GM19239 (cell line): ENCODE measurements at regions not wholly inside any gene's neighbourhood (a gene's known extent, or its start where the extent isn't known, plus 50 kb on each side); places are given as distances from the start of the nearest gene placed in this dataset.

Source experiments
- DNase-seq: peaks from one replicate; pipeline ENCODE4 v3.0.0; 2011; ENCODE audit warnings: low spot score; ENCODE audit not compliant: insufficient read length
- FAIRE-seq: peaks from 2 replicates; lab custom pipeline; 2011; peaks lifted over from hg19 to GRCh38; lab: Jason Lieb, UNC

DNA sequence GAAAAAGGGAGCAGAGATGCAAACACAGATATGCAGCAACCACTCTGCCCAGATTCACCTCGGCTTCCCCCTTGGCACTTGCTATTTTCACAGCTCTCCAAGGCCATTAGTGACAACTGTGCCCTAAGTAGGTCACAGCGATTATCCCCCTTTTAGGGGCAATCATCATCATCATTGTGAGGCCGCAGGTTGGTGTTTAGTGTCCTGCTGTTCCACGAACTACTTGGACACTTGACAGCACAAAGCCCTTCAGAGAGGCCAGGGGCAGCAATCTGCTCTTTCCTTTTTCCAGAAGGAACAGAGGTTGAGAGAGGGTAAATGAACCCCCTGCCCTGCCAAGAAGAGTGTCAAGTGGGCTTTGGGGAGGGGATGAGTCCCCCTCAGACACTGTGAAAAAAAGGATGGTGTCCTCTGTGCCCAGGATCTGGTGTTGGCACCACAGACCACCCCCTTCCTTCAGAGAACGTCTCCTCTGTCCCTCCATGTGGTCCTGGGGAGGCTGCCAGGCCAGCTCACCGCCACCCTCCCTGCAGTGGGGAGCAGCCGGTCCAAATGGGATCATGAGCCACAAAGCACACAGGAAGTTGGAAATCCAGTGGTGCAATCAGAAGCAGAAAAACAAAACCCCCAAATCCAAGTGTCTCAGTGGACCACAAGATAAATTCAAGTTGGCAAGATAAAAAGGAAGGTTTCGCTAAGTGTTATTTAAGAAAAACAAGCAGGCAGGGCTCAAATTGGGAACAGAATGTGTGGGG, 78.4 kb upstream of the MED9 start:
- no peak for FAIRE-seq

GRCh38 chr17:17398943-17399926, 77.6 kb upstream of the MED9 start:
- DNase-seq, result no peak
- FAIRE-seq, result no peak

More for the DNA sequence above, 78.4 kb upstream of the MED9 start:
- DNase-seq, result no peak

- no peak for FAIRE-seq
- DNase-seq, result no peak
Measured at GRCh38 chr17:17400070-17400469, 76.7 kb upstream of the MED9 start.

- FAIRE-seq (no peak), DNase-seq (no peak)
Measured at GRCh38 chr17:17400566-17401184, 76.1 kb upstream of the MED9 start.

- FAIRE-seq, result no peak
- DNase-seq, result no peak
Measured at GRCh38 chr17:17401271-17401781, 75.5 kb upstream of the MED9 start.

- DNase-seq (no peak), FAIRE-seq (no peak)
Measured at GRCh38 chr17:17402558-17402957, 74.2 kb upstream of the MED9 start.

GRCh38 chr17:17403065-17403464, 73.7 kb upstream of the MED9 start:
- DNase-seq (no peak), FAIRE-seq (no peak)

DNA sequence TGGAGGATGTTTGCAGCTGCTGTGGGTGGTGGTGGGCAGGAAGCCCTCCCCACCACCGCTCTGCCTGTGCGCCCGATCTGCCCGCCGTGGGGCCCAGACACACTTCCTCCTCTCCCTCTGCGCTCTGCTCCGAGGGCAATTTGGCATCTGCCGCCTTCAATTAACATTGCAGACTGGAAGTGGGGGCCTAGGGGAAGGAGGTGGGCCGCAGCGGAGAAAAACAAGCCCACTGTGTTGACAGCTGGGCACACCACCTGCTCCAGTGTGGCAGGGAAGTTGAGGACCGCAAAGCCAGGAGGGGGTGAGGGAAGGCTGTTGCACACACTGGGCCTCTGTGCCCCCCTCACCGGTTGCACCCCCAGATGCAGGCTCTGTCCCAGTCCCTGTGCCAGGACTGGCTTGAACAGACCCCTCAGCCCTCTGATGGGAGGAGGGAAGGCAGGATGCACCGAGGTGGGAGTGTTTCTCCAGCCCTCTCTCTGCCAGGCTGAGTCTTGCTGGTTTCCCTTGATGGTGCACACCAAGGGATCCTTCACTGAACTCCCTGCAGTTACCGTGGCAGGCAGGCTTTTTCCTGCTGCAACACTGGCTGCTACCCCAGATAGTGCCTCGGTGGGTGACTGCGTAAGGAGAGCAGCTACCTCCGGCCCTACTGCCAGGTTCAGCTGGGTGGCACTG, 72.8 kb upstream of the MED9 start:
- no peak for FAIRE-seq
- no peak for DNase-seq

GRCh38 chr17:17405673-17406072, 71.1 kb upstream of the MED9 start:
- DNase-seq (no peak), FAIRE-seq (no peak)

DNA sequence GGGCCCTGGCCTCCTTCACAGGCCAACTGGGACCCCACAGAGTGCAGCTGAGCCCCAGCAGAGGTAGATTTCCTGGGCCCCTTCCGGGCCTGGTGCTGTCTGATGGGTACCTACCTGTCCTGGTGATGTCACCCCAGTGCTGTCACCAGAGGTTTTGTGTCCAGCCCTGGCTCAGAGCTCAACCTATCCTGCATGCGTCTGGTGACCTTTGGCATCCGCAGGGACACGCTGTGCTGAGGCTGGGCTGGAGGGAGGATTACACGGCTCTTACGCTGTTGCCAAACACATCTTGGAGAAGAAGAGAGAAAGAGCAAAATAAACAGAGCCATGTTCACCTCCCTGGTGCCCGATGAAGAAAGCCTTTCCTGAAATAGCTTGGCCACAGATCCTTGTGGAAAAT, 70.6 kb upstream of the MED9 start:
- DNase-seq (no peak), FAIRE-seq (no peak)

- FAIRE-seq, result no peak
- DNase-seq, result no peak
Measured at GRCh38 chr17:17408236-17408794, 68.5 kb upstream of the MED9 start.

DNA sequence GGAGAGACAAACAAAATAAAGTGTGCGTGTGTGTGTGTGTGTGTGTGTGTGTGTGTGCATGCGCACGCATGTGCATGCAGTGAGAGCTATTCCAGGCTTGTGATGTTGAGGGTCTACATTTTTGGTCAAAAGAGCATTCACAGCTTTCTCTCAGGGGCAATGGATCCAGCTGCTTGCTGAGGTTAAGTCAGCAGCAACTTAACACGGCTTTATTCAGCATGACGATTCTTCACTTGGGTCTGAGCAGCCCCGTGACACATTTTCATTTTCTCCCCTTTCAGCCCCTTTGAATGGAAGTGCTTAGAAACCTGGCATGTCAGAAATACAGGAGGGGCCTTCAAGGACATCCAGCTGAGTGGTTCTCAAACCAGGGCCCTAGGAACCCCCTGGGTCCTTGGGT, 66.4 kb upstream of the MED9 start:
- FAIRE-seq, result no peak
- DNase-seq, result no peak

GRCh38 chr17:17411692-17412091, 65.1 kb upstream of the MED9 start:
- no peak for FAIRE-seq

GRCh38 chr17:17412326-17412725, 64.5 kb upstream of the MED9 start:
- DNase-seq, result no peak
- FAIRE-seq, result no peak

More at GRCh38 chr17:17411692-17412091, 65.1 kb upstream of the MED9 start:
- no peak for DNase-seq

GRCh38 chr17:17413215-17413792, 63.5 kb upstream of the MED9 start:
- no peak for DNase-seq
- no peak for FAIRE-seq

GRCh38 chr17:17413821-17414220, 63.0 kb upstream of the MED9 start:
- DNase-seq (no peak), FAIRE-seq (no peak)

- DNase-seq, result no peak
- FAIRE-seq, result no peak
Measured at GRCh38 chr17:17414341-17414805, 62.4 kb upstream of the MED9 start.

DNA sequence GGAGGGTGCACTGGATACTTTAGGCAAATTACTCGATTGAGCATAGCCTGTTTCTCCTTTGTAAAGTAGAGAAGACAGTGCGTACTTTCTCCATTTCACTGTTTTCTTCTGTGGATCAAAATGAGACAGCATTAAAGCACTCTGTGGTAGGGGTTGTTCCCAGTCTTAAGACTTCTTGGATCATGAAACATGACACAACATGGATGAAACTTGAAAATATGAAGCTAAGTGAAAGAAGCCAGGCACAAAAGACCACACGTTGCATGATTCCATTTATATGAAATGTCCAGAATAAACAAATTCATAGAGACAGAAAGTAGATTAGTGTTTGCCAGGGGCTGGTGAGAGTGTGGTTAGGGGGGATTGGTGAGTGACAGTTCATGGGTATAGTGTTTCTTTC, 61.8 kb upstream of the MED9 start:
- no peak for FAIRE-seq
- no peak for DNase-seq

DNA sequence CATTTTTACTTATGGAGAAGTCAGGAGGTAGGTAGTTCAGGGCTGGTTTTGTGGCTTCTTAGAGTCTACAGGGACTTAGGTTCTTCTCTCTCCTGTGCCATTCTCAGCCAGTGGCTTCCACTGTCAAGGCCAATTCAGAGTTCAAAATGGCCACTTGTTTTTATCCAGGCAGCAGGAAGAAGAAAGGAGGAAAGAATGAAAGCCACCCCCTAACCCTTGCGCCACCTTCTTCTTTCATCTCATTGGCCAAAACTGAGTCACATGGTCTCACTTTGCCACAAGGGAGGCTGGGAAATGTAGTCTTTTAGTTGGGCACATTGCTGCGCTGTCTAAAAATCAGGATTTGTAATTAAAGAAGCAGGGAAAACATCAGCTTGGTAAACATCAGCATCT, 60.8 kb upstream of the MED9 start:
- FAIRE-seq (peak; percentile 18), DNase-seq (peak; percentile 36)
